Ishikawa (cell line): ENCODE measurements at regions not wholly inside any gene's neighbourhood (a gene's known extent, or its start where the extent isn't known, plus 50 kb on each side); places are given as distances from the start of the nearest gene placed in this dataset.

Experiments
- CEBPB ChIP-seq: IDR thresholded peaks from 2 replicates; pipeline ENCODE4 v1.6.1; 2012
- CREB1 ChIP-seq: IDR thresholded peaks from 2 replicates; pipeline ENCODE4 v1.6.1; 2012; ENCODE audit warnings: low read depth
- EGR1 ChIP-seq: IDR thresholded peaks from 2 replicates; pipeline ENCODE4 v1.6.1; 2012
- EP300 ChIP-seq: IDR thresholded peaks from 2 replicates; pipeline ENCODE4 v1.6.1; 2012; ENCODE audit warnings: borderline replicate concordance
- FOXM1 ChIP-seq: IDR thresholded peaks from 2 replicates; pipeline ENCODE4 v1.6.1; 2012; ENCODE audit warnings: low read depth, borderline replicate concordance
- NFIC ChIP-seq: IDR thresholded peaks from 2 replicates; pipeline ENCODE4 v1.6.1; 2012
- RAD21 ChIP-seq: IDR thresholded peaks from 2 replicates; pipeline ENCODE4 v1.6.1; 2012; ENCODE audit warnings: low read depth
- REST ChIP-seq: IDR thresholded peaks from 2 replicates; pipeline ENCODE4 v1.6.1; 2012; ENCODE audit warnings: low read depth, mild to moderate bottlenecking
- TAF1 ChIP-seq: IDR thresholded peaks from 2 replicates; pipeline ENCODE4 v1.6.1; 2012; ENCODE audit warnings: low read depth, mild to moderate bottlenecking
- TCF12 ChIP-seq: IDR thresholded peaks from 2 replicates; pipeline ENCODE4 v1.6.1; 2012; ENCODE audit warnings: low read depth
- TEAD4 ChIP-seq: IDR thresholded peaks from 2 replicates; pipeline ENCODE4 v1.6.1; 2012
- YY1 ChIP-seq: IDR thresholded peaks from 2 replicates; pipeline ENCODE4 v1.6.1; 2012; ENCODE audit warnings: low read depth
- ZBTB7A ChIP-seq: IDR thresholded peaks from 2 replicates; pipeline ENCODE4 v1.6.1; 2012; ENCODE audit warnings: low read depth
- TF ChIP-seq, protein P1 (sequence below): IDR thresholded peaks from 2 replicates; pipeline ENCODE4 v1.6.1; 2012
- TF ChIP-seq, protein P2 (sequence below): IDR thresholded peaks from 2 replicates; pipeline ENCODE4 v1.6.1; 2012

- TF ChIP-seq TEAD4: no peak
These were observed 236.8 kb upstream of the BTG1 start for GRCh38 chr12:92382383-92382878.

GRCh38 chr12:92381856-92382255, 236.2 kb upstream of the BTG1 start:
- TF ChIP-seq REST (no peak), TEAD4 (no peak), CREB1 (no peak), TCF12 (no peak), RAD21 (no peak), EGR1 (no peak), CEBPB (no peak), YY1 (no peak), EP300 (no peak), ZBTB7A (no peak), NFIC (no peak), FOXM1 (no peak), TAF1 (no peak)
- TF ChIP-seq, protein P1, sequence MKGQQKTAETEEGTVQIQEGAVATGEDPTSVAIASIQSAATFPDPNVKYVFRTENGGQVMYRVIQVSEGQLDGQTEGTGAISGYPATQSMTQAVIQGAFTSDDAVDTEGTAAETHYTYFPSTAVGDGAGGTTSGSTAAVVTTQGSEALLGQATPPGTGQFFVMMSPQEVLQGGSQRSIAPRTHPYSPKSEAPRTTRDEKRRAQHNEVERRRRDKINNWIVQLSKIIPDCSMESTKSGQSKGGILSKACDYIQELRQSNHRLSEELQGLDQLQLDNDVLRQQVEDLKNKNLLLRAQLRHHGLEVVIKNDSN: no peak
- TF ChIP-seq, protein P2, sequence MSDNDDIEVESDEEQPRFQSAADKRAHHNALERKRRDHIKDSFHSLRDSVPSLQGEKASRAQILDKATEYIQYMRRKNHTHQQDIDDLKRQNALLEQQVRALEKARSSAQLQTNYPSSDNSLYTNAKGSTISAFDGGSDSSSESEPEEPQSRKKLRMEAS: no peak

- TF ChIP-seq TEAD4 (no peak), NFIC (no peak)
- TF ChIP-seq, protein P2: no peak
These were observed 233.2 kb upstream of the BTG1 start for GRCh38 chr12:92378682-92379479.

- TF ChIP-seq, protein P1: no peak
These were observed 225.2 kb upstream of the BTG1 start for GRCh38 chr12:92370828-92371227.

GRCh38 chr12:92369636-92370035, 224.0 kb upstream of the BTG1 start:
- no peak for TF ChIP-seq FOXM1
- TF ChIP-seq EGR1: no peak
- TF ChIP-seq TCF12: no peak
- TF ChIP-seq ZBTB7A: no peak
- TF ChIP-seq CREB1: no peak
- TF ChIP-seq NFIC: no peak
- no peak for TF ChIP-seq CEBPB
- no peak for TF ChIP-seq YY1
- TF ChIP-seq EP300: no peak
- TF ChIP-seq RAD21: no peak
- no peak for TF ChIP-seq TAF1

- TF ChIP-seq, protein P2: no peak
- TF ChIP-seq, protein P1: no peak
- no peak for TF ChIP-seq NFIC
- TF ChIP-seq TEAD4: no peak
- TF ChIP-seq CEBPB: no peak
- no peak for TF ChIP-seq EP300
- no peak for TF ChIP-seq FOXM1
- TF ChIP-seq CREB1: no peak
- no peak for TF ChIP-seq ZBTB7A
- TF ChIP-seq RAD21: no peak
These were observed 223.4 kb upstream of the BTG1 start for GRCh38 chr12:92369056-92369455.

- no peak for TF ChIP-seq REST
- no peak for TF ChIP-seq NFIC
- TF ChIP-seq, protein P1: no peak
- no peak for TF ChIP-seq YY1
- TF ChIP-seq, protein P2: no peak
- no peak for TF ChIP-seq ZBTB7A
- no peak for TF ChIP-seq CREB1
- no peak for TF ChIP-seq EGR1
- no peak for TF ChIP-seq FOXM1
- no peak for TF ChIP-seq CEBPB
- TF ChIP-seq TEAD4: no peak
- no peak for TF ChIP-seq TAF1
- TF ChIP-seq TCF12: no peak
These were observed 220.2 kb upstream of the BTG1 start for GRCh38 chr12:92365836-92366235.
